A673 (cell line): ENCODE measurements at regions not wholly inside any gene's neighbourhood (a gene's known extent, or its start where the extent isn't known, plus 50 kb on each side); places are given as distances from the start of the nearest gene placed in this dataset.

Experiments
- BruUV-seq: library from RNA; stranded (reverse); fragments of 400-500 nt; replicated peaks from 2 replicates; lab custom pipeline; 2021; lab: Mats Ljungman, UMichigan
- CTCF ChIA-PET: fragments of 300-600 bp; sonication (Branson Sonifier 250); formaldehyde crosslinking; loops from one replicate; lab custom pipeline; 2022; ENCODE audit warnings: antibody characterized with exemption; lab: Charles Lee
- POLR2A ChIA-PET: fragments of 300-600 bp; sonication (Branson Sonifier 250); formaldehyde crosslinking; loops from one replicate; lab custom pipeline; 2022; ENCODE audit warnings: antibody characterized with exemption; ENCODE audit not compliant: low non-redundant PET; lab: Charles Lee
- DNase-seq: peaks from one replicate; pipeline ENCODE4 v3.0.0-alpha.2; 2015; ENCODE audit warnings: low spot score
- H3K27ac ChIP-seq: fragments of 200-600 bp; sonication (generic); 2 replicates; pipeline ENCODE4 v1.5.1; 2016; ENCODE audit warnings: mixed run types, low read depth, mild to moderate bottlenecking, mixed read lengths, antibody characterized with exemption, low read length; ENCODE audit not compliant: poor library complexity, severe bottlenecking
- H3K27me3 ChIP-seq: fragments of 200-600 bp; sonication (generic); replicated peaks from 2 replicates; pipeline ENCODE4 v1.6.1; 2017; ENCODE audit warnings: mixed run types, low read depth, mild to moderate bottlenecking, mixed read lengths, antibody characterized with exemption, low read length; ENCODE audit not compliant: insufficient read depth, poor library complexity
- H3K36me3 ChIP-seq: fragments of 200-600 bp; sonication (generic); 2 replicates; pipeline ENCODE4 v1.6.1; 2016; ENCODE audit warnings: mixed run types, mild to moderate bottlenecking, mixed read lengths, antibody characterized with exemption, low read length; ENCODE audit not compliant: insufficient read depth, poor library complexity, severe bottlenecking
- H3K4me1 ChIP-seq: fragments of 200-600 bp; sonication (generic); 2 replicates; pipeline ENCODE4 v1.6.1; 2017; ENCODE audit warnings: mixed run types, mild to moderate bottlenecking, mixed read lengths, antibody characterized with exemption, low read length; ENCODE audit not compliant: insufficient read depth, poor library complexity, severe bottlenecking
- H3K4me3 ChIP-seq: fragments of 200-600 bp; sonication (generic); 2 replicates; pipeline ENCODE4 v1.5.1; 2016; ENCODE audit warnings: low read depth, mixed run types, mild to moderate bottlenecking, mixed read lengths, low read length; ENCODE audit not compliant: poor library complexity, severe bottlenecking
- H3K9me3 ChIP-seq: fragments of 200-600 bp; sonication (generic); 2 replicates; pipeline ENCODE4 v1.6.1; 2016; ENCODE audit warnings: mixed run types, low read depth, mild to moderate bottlenecking, mixed read lengths, antibody characterized with exemption, low read length; ENCODE audit not compliant: poor library complexity, severe bottlenecking
- EZH2 ChIP-seq: fragments of 200-600 bp; sonication (generic); IDR thresholded peaks from 2 replicates; pipeline ENCODE4 v1.6.1; 2017; ENCODE audit warnings: borderline replicate concordance, low read depth, mild to moderate bottlenecking, mixed read lengths, antibody characterized with exemption, low read length; ENCODE audit not compliant: poor library complexity, severe bottlenecking
- intact Hi-C: fragments of 100-400 bp; cut with micrococcal nuclease; formaldehyde crosslinking; loops from one replicate; pipeline ENCODE4 v1.10.0; 2022; ENCODE audit not compliant: unreplicated experiment
- TF ChIP-seq, protein P1 (sequence below): fragments of 300-800, 200-600 bp; sonication (generic); conservative IDR thresholded peaks from 2 replicates; pipeline ENCODE4 v1.5.1; 2017; ENCODE audit warnings: low read depth, mild to moderate bottlenecking, antibody characterized with exemption, low read length, moderate library complexity, mixed read lengths

GRCh38 chr5:158117467-158118160, 258.7 kb upstream of the CLINT1 start:
- TF ChIP-seq, protein P1, sequence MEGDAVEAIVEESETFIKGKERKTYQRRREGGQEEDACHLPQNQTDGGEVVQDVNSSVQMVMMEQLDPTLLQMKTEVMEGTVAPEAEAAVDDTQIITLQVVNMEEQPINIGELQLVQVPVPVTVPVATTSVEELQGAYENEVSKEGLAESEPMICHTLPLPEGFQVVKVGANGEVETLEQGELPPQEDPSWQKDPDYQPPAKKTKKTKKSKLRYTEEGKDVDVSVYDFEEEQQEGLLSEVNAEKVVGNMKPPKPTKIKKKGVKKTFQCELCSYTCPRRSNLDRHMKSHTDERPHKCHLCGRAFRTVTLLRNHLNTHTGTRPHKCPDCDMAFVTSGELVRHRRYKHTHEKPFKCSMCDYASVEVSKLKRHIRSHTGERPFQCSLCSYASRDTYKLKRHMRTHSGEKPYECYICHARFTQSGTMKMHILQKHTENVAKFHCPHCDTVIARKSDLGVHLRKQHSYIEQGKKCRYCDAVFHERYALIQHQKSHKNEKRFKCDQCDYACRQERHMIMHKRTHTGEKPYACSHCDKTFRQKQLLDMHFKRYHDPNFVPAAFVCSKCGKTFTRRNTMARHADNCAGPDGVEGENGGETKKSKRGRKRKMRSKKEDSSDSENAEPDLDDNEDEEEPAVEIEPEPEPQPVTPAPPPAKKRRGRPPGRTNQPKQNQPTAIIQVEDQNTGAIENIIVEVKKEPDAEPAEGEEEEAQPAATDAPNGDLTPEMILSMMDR: no peak
- TF ChIP-seq EZH2: no peak
- CTCF ChIA-PET: no interaction called here
- BruUV-seq: no TSS peak
- no peak for DNase-seq
- no peaks in the 10 kb centered on the region for H3K36me3 ChIP-seq
- intact Hi-C loops: no loop called here
- no peaks in the 10 kb centered on the region for H3K4me1 ChIP-seq
- H3K9me3 ChIP-seq: no peaks in the 10 kb centered on the region
- H3K27me3 ChIP-seq: no peaks in the 10 kb centered on the region
- H3K27ac ChIP-seq: no peak overlapping the region
- POLR2A ChIA-PET: no interaction called here
- no peak overlapping the region for H3K4me3 ChIP-seq

GRCh38 chr5:158116965-158117364, 258.0 kb upstream of the CLINT1 start:
- Histone ChIP-seq H3K9me3 (no peaks in the 10 kb centered on the region), H3K27ac (no peak overlapping the region), H3K4me1 (no peaks in the 10 kb centered on the region), H3K36me3 (no peaks in the 10 kb centered on the region), H3K4me3 (no peak overlapping the region), H3K27me3 (no peaks in the 10 kb centered on the region)
- ChIA-PET POLR2A (no interaction called here), CTCF (no interaction called here)
- intact Hi-C loops: no loop called here
- no peak for DNase-seq
- TF ChIP-seq EZH2: no peak
- TF ChIP-seq, protein P1: no peak
- no TSS peak for BruUV-seq

DNA sequence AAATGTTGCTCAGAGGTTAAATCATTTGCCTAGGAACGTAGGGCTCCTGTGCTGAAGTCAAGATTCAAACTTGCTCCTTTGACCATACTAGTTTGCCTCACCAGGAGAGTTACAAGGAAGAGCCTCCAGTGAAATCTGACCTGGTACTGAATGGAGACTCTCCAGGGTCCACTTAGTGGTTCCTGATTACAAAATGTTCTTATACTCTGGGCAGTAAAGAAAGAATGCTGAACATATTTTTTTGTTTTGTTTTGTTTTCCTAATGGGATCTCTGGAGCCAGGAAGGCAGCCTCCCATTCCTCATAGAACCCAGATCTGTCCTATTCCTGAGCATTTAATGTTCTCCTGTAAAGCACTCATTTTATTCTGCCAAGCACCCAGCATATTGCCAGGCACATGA, 256.5 kb upstream of the CLINT1 start:
- ChIA-PET CTCF (no interaction called here), POLR2A (no interaction called here)
- no peaks in the 10 kb centered on the region for H3K9me3 ChIP-seq
- H3K4me1 ChIP-seq: no peaks in the 10 kb centered on the region
- no TSS peak for BruUV-seq
- no peak for TF ChIP-seq EZH2
- TF ChIP-seq, protein P1: no peak
- H3K27ac ChIP-seq: no peak overlapping the region
- H3K4me3 ChIP-seq: no peak overlapping the region
- no peaks in the 10 kb centered on the region for H3K36me3 ChIP-seq
- H3K27me3 ChIP-seq: no peaks in the 10 kb centered on the region
- no peak for DNase-seq
- intact Hi-C loops: no loop called here
